ENCODE measurements at regions not wholly inside any gene's neighbourhood (a gene's known extent, or its start where the extent isn't known, plus 50 kb on each side); places are given as distances from the start of the nearest gene placed in this dataset.

DNA sequence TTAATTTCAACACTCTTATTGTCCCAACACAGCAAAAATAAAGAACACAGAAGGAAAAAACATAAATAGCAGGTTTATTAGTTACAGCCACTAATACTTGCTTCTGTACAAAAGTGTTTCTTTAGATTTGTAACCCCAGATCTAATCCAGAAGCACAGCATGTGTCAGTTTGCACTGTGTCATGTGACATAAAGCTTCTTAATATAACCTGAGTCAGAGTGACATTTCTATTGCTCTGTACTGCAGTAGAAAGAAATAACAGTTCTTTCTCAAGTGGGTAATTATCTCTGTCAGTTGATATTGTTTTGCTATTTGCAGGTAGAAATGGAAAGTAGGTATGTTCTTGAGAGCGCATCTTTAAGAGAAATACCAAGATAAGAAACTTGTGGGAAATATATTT, 422.5 kb downstream of the ZIC3 start:
- no peak overlapping the region for H3K27ac Mint-ChIP-seq (ENCODE audit: unreplicated experiment)
- no peaks in the 10 kb centered on the region for H3K27me3 Mint-ChIP-seq (ENCODE audit: unreplicated experiment)
- H3K9me3 Mint-ChIP-seq (ENCODE audit: unreplicated experiment), result peaks cover 47% of the 10 kb centered on the region
- H3K36me3 Mint-ChIP-seq (ENCODE audit: unreplicated experiment), result no peaks in the 10 kb centered on the region
- H3K4me3 Mint-ChIP-seq (ENCODE audit: unreplicated experiment), result no peak overlapping the region
- no peaks in the 10 kb centered on the region for H3K4me1 Mint-ChIP-seq (ENCODE audit: unreplicated experiment)
- DNase-seq (ENCODE audit: extremely low spot score, unreplicated experiment), result no peak
- TF ChIP-seq, protein P1, sequence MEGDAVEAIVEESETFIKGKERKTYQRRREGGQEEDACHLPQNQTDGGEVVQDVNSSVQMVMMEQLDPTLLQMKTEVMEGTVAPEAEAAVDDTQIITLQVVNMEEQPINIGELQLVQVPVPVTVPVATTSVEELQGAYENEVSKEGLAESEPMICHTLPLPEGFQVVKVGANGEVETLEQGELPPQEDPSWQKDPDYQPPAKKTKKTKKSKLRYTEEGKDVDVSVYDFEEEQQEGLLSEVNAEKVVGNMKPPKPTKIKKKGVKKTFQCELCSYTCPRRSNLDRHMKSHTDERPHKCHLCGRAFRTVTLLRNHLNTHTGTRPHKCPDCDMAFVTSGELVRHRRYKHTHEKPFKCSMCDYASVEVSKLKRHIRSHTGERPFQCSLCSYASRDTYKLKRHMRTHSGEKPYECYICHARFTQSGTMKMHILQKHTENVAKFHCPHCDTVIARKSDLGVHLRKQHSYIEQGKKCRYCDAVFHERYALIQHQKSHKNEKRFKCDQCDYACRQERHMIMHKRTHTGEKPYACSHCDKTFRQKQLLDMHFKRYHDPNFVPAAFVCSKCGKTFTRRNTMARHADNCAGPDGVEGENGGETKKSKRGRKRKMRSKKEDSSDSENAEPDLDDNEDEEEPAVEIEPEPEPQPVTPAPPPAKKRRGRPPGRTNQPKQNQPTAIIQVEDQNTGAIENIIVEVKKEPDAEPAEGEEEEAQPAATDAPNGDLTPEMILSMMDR (IDR thresholded peaks at IDR 0.05), result no peak

DNA sequence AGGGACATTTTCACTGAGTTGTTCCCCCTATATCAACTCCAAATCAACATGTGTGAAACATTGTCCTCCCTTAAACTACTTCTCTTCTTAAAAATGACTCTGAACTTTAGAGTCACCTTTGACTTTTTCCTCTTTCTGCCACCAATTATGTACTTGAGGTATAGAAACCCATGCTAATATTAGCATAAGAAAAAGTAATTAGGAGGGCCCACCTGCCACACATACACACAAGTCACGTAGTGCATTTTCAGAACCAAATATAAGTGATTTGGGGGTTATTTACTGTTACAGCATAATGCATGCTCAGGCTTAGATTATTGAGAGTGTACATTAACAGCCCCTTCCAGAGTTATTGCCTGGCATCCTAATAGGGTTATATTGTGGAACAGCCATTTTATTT, 432.7 kb downstream of the ZIC3 start:
- Mint-ChIP-seq H3K4me1 (ENCODE audit: unreplicated experiment) (no peaks in the 10 kb centered on the region), H3K9me3 (ENCODE audit: unreplicated experiment) (peaks cover 41% of the 10 kb centered on the region), H3K27ac (ENCODE audit: unreplicated experiment) (no peak overlapping the region), H3K36me3 (ENCODE audit: unreplicated experiment) (no peaks in the 10 kb centered on the region), H3K27me3 (ENCODE audit: unreplicated experiment) (no peaks in the 10 kb centered on the region), H3K4me3 (ENCODE audit: unreplicated experiment) (no peak overlapping the region)
- TF ChIP-seq, protein P1 (IDR thresholded peaks at IDR 0.05), result no peak
- no peak for DNase-seq (ENCODE audit: extremely low spot score, unreplicated experiment)

DNA sequence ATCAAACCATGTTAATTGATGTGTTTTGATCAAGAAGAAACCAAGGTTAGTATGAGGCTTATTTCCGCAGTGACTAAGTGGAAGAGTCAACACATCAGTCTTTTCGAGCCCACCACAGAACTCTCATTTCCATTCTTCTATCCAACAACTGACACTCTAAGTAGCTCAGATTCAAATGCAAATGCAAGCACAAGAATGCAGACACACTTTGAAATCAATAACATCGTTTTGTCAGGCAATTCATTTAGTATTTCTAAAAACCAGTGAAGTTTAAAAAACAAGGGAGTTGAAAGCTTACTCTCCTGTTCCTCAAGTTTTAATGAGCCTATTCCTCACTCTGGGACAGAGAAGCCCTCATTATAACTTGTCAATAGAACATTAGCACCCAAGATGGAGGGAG, 433.1 kb downstream of the ZIC3 start:
- TF ChIP-seq, protein P1 (IDR thresholded peaks at IDR 0.05), result no peak
- H3K4me3 Mint-ChIP-seq (ENCODE audit: unreplicated experiment), result no peak overlapping the region
- no peaks in the 10 kb centered on the region for H3K27me3 Mint-ChIP-seq (ENCODE audit: unreplicated experiment)
- DNase-seq (ENCODE audit: extremely low spot score, unreplicated experiment), result no peak
- H3K9me3 Mint-ChIP-seq (ENCODE audit: unreplicated experiment), result peaks cover 37% of the 10 kb centered on the region
- H3K4me1 Mint-ChIP-seq (ENCODE audit: unreplicated experiment), result no peaks in the 10 kb centered on the region
- H3K27ac Mint-ChIP-seq (ENCODE audit: unreplicated experiment), result no peak overlapping the region
- no peaks in the 10 kb centered on the region for H3K36me3 Mint-ChIP-seq (ENCODE audit: unreplicated experiment)

DNA sequence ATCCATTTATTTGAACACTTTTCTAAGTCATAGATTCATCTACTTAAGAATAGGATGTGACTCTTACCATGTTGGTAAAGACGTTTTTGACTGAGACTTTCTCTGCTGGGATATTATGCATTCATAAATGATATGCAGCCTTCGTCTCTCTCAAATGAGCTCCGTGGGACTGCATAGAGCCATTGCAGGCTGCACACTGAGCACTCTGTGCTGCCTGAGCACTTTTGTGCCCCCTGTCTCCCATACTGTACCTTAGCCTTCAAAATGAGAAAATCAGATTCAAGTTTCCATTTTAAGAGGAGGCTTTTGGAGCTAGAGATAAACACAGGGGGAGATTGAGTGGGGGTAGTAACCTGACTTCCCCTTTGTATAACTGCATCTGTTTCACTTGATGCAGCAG, 433.6 kb downstream of the ZIC3 start:
- TF ChIP-seq, protein P1 (IDR thresholded peaks at IDR 0.05), result no peak
- Mint-ChIP-seq H3K27me3 (ENCODE audit: unreplicated experiment) (no peaks in the 10 kb centered on the region), H3K4me3 (ENCODE audit: unreplicated experiment) (no peak overlapping the region), H3K36me3 (ENCODE audit: unreplicated experiment) (no peaks in the 10 kb centered on the region), H3K4me1 (ENCODE audit: unreplicated experiment) (no peaks in the 10 kb centered on the region), H3K27ac (ENCODE audit: unreplicated experiment) (no peak overlapping the region), H3K9me3 (ENCODE audit: unreplicated experiment) (peaks cover 34% of the 10 kb centered on the region)
- no peak for DNase-seq (ENCODE audit: extremely low spot score, unreplicated experiment)

DNA sequence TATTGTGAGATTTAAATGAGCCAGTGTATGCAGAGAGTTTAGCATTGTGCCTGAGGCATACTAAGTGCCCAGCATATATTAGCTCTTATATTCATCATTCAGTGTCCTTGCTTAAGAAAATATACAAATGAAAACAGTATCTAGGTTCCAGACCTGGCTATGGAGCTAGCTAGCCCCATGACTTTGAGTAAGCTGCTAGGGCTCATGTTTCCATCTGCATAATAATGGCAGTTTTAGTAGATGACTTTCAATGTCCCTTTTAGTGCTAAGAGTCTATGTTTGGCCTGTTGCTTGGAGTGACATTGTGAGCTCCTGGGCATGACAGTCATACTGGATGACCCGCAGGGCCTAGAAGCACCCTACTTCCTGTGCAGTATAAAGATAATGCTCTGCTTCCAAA, 435.3 kb downstream of the ZIC3 start:
- no peak for DNase-seq (ENCODE audit: extremely low spot score, unreplicated experiment)
- Mint-ChIP-seq H3K4me3 (ENCODE audit: unreplicated experiment) (no peak overlapping the region), H3K36me3 (ENCODE audit: unreplicated experiment) (no peaks in the 10 kb centered on the region), H3K27me3 (ENCODE audit: unreplicated experiment) (no peaks in the 10 kb centered on the region), H3K4me1 (ENCODE audit: unreplicated experiment) (no peaks in the 10 kb centered on the region), H3K9me3 (ENCODE audit: unreplicated experiment) (peaks cover 34% of the 10 kb centered on the region), H3K27ac (ENCODE audit: unreplicated experiment) (no peak overlapping the region)
- TF ChIP-seq, protein P1 (IDR thresholded peaks at IDR 0.05), result no peak
